OCI-LY7 (cell line): ENCODE measurements at regions not wholly inside any gene's neighbourhood (a gene's known extent, or its start where the extent isn't known, plus 50 kb on each side); places are given as distances from the start of the nearest gene placed in this dataset.

Experiments used
- BruUV-seq: library from RNA; stranded (reverse); fragments of 400-500 nt; replicated peaks from 2 replicates; lab custom pipeline; 2021; lab: Mats Ljungman, UMichigan
- CTCF ChIA-PET: fragments of 300-600 bp; sonication (Branson Sonifier 250); formaldehyde crosslinking; loops from one replicate; lab custom pipeline; 2022; ENCODE audit warnings: antibody characterized with exemption; ENCODE audit not compliant: unreplicated experiment; lab: Charles Lee
- POLR2A ChIA-PET: fragments of 300-600 bp; sonication (Branson Sonifier 250); formaldehyde crosslinking; loops from one replicate; lab custom pipeline; 2022; ENCODE audit warnings: antibody characterized with exemption; lab: Charles Lee
- DNase-seq: peaks from one replicate; pipeline ENCODE4 v3.0.0-alpha.2; 2015; ENCODE audit warnings: low spot score
- H2AFZ ChIP-seq: fragments of 200-600 bp; sonication (generic), shearing (Covaris generic); 2 replicates; pipeline ENCODE4 v1.6.1; 2014; ENCODE audit warnings: mild to moderate bottlenecking, antibody characterized with exemption, low read length, moderate library complexity
- H3K27ac ChIP-seq: fragments of 200-600 bp; sonication (generic); 2 replicates; pipeline ENCODE4 v1.5.1; 2014; ENCODE audit warnings: mixed run types, low read depth, mild to moderate bottlenecking, moderate library complexity, low read length, inconsistent platforms; ENCODE audit not compliant: poor library complexity, severe bottlenecking
- H3K36me3 ChIP-seq: fragments of 200-600 bp; sonication (generic); 2 replicates; pipeline ENCODE4 v1.6.1; 2014; ENCODE audit warnings: mild to moderate bottlenecking, antibody characterized with exemption, low read length, moderate library complexity, mixed read lengths; ENCODE audit not compliant: insufficient read depth
- H3K4me1 ChIP-seq: fragments of 200-600 bp; sonication (generic); 2 replicates; pipeline ENCODE4 v1.5.1; 2014; ENCODE audit warnings: mild to moderate bottlenecking, low read length; ENCODE audit not compliant: insufficient read depth, poor library complexity, severe bottlenecking
- H3K4me2 ChIP-seq: fragments of 200-600 bp; sonication (generic); 2 replicates; pipeline ENCODE4 v1.6.1; 2014; ENCODE audit warnings: mild to moderate bottlenecking, low read length
- H3K4me3 ChIP-seq: fragments of 200-600 bp; sonication (generic); 2 replicates; pipeline ENCODE4 v1.5.1; 2014; ENCODE audit warnings: mild to moderate bottlenecking, low read depth, low read length; ENCODE audit not compliant: poor library complexity, severe bottlenecking
- H3K79me2 ChIP-seq: fragments of 200-600 bp; sonication (generic); 2 replicates; pipeline ENCODE4 v1.6.1; 2016; ENCODE audit warnings: low read depth, mild to moderate bottlenecking, low read length, moderate library complexity, mixed read lengths; ENCODE audit not compliant: insufficient read depth
- H3K9me2 ChIP-seq: fragments of 200-600 bp; sonication (generic); 2 replicates; pipeline ENCODE4 v1.6.1; 2016; ENCODE audit warnings: mild to moderate bottlenecking, low read length, mixed read lengths; ENCODE audit not compliant: insufficient read depth
- H3K9me3 ChIP-seq: fragments of 200-600 bp; sonication (generic); 2 replicates; pipeline ENCODE4 v1.6.1; 2014; ENCODE audit warnings: mild to moderate bottlenecking, mixed run types, low read length, mixed read lengths
- H4K20me1 ChIP-seq: fragments of 200-600 bp; sonication (generic); 2 replicates; pipeline ENCODE4 v1.6.1; 2014; ENCODE audit warnings: mild to moderate bottlenecking, antibody characterized with exemption, low read length, moderate library complexity, mixed read lengths; ENCODE audit not compliant: insufficient read depth
- CTCF ChIP-seq: fragments of 200-600 bp; sonication (generic); conservative IDR thresholded peaks from 2 replicates; pipeline ENCODE4 v1.5.1; 2014; ENCODE audit warnings: mild to moderate bottlenecking, antibody characterized with exemption, low read length, moderate library complexity, mixed read lengths
- EZH2phosphoT487 ChIP-seq: fragments of 200-600 bp; sonication (generic); IDR thresholded peaks from 2 replicates; pipeline ENCODE4 v1.6.1; 2018; ENCODE audit warnings: low read depth, borderline replicate concordance, mild to moderate bottlenecking, mixed run types, antibody characterized with exemption, low read length, moderate library complexity, mixed read lengths
- intact Hi-C: fragments of 100-400 bp; cut with micrococcal nuclease; formaldehyde crosslinking; loops from one replicate; pipeline ENCODE4 v1.10.0; 2022; ENCODE audit not compliant: unreplicated experiment

- CTCF ChIA-PET: no interaction called here
- no peaks in the 10 kb centered on the region for H3K9me3 ChIP-seq
- H3K9me2 ChIP-seq: no peaks in the 10 kb centered on the region
- no TSS peak for BruUV-seq
- TF ChIP-seq EZH2phosphoT487: no peak
- no peak for TF ChIP-seq CTCF
- POLR2A ChIA-PET: no interaction called here
- no peaks in the 10 kb centered on the region for H4K20me1 ChIP-seq
- H3K27ac ChIP-seq: no peak overlapping the region
- intact Hi-C loops: no loop called here
- no peak overlapping the region for H3K4me3 ChIP-seq
- no peaks in the 10 kb centered on the region for H3K79me2 ChIP-seq
- H3K4me1 ChIP-seq: no peaks in the 10 kb centered on the region
- no peaks in the 10 kb centered on the region for H3K36me3 ChIP-seq
- no peak overlapping the region for H2AFZ ChIP-seq
- DNase-seq: no peak
- H3K4me2 ChIP-seq: no peak overlapping the region
Measured at GRCh38 chr4:176534566-176534965, 214.8 kb downstream of the SPCS3 start.

- no peak for DNase-seq
- Histone ChIP-seq H3K4me2 (no peak overlapping the region), H3K9me2 (no peaks in the 10 kb centered on the region), H3K79me2 (no peaks in the 10 kb centered on the region), H2AFZ (no peak overlapping the region), H3K4me1 (no peaks in the 10 kb centered on the region), H3K27ac (no peak overlapping the region), H3K9me3 (no peaks in the 10 kb centered on the region), H3K36me3 (no peaks in the 10 kb centered on the region), H3K4me3 (no peak overlapping the region), H4K20me1 (no peaks in the 10 kb centered on the region)
- POLR2A ChIA-PET: no interaction called here
- BruUV-seq: no TSS peak
- CTCF ChIA-PET: no interaction called here
- intact Hi-C loops: no loop called here
- no peak for TF ChIP-seq EZH2phosphoT487
- no peak for TF ChIP-seq CTCF
Measured at GRCh38 chr4:176538217-176538925, 218.6 kb downstream of the SPCS3 start.

- no TSS peak for BruUV-seq
- Histone ChIP-seq H3K4me1 (no peaks in the 10 kb centered on the region), H3K9me2 (no peaks in the 10 kb centered on the region), H2AFZ (no peak overlapping the region), H3K4me2 (no peak overlapping the region), H4K20me1 (no peaks in the 10 kb centered on the region), H3K79me2 (no peaks in the 10 kb centered on the region), H3K9me3 (no peaks in the 10 kb centered on the region), H3K4me3 (no peak overlapping the region), H3K27ac (no peak overlapping the region), H3K36me3 (no peaks in the 10 kb centered on the region)
- POLR2A ChIA-PET: interaction anchor here (0.6 to 1.1 kb wide), 4 partner anchors 12 to 896 kb away, joined by 3 to 5 read pairs (median 4); no protein-coding TSS in a partner anchor
- CTCF ChIA-PET: no interaction called here
- TF ChIP-seq CTCF (no peak), EZH2phosphoT487 (no peak)
- intact Hi-C loops: no loop called here
- no peak for DNase-seq
Measured at GRCh38 chr4:176539091-176539784, 219.5 kb downstream of the SPCS3 start.
